ENCODE measurements at regions not wholly inside any gene's neighbourhood (a gene's known extent, or its start where the extent isn't known, plus 50 kb on each side); places are given as distances from the start of the nearest gene placed in this dataset.

- H4K20me1 ChIP-seq (ENCODE audit: insufficient read depth, low read length) = no peaks in the 10 kb centered on the region
- intact Hi-C loops (cut with micrococcal nuclease; ENCODE audit: unreplicated experiment) = no loop called here
- no peaks in the 10 kb centered on the region for H3K79me2 ChIP-seq (ENCODE audit: insufficient read depth, low read depth, low read length)
- TF ChIP-seq EZH2phosphoT487 (IDR thresholded peaks at IDR 0.05; ENCODE audit: borderline replicate concordance, low read depth, low read length) (no peak), CTCF (conservative IDR thresholded peaks at IDR 0.05; ENCODE audit: low read length) (no peak)
- no peaks in the 10 kb centered on the region for H3K9me3 ChIP-seq (ENCODE audit: low read length)
- peak; percentile 76 for DNase-seq (ENCODE audit: low spot score)
- H3K27ac ChIP-seq (ENCODE audit: low read depth, low read length, poor library complexity, severe bottlenecking) = peak overlapping the region; percentile 50
- H3K9me2 ChIP-seq (ENCODE audit: insufficient read depth, low read length) = no peaks in the 10 kb centered on the region
- H3K36me3 ChIP-seq (ENCODE audit: insufficient read depth, low read length) = no peaks in the 10 kb centered on the region
- peak overlapping the region; percentile 65 for H3K4me2 ChIP-seq (ENCODE audit: low read length)
- BruUV-seq (replicated peaks) = no TSS peak
- peak overlapping the region; percentile 28 for H3K4me3 ChIP-seq (ENCODE audit: low read depth, low read length, poor library complexity, severe bottlenecking)
- POLR2A ChIA-PET = interaction anchor here (0.6 kb wide), 1 partner anchor 165 kb away, joined by 7 read pairs; no protein-coding TSS in a partner anchor
- CTCF ChIA-PET (ENCODE audit: unreplicated experiment) = no interaction called here
- H2AFZ ChIP-seq (ENCODE audit: low read length) = peak overlapping the region; percentile 94
- peaks cover 23% of the 10 kb centered on the region for H3K4me1 ChIP-seq (ENCODE audit: insufficient read depth, low read length, poor library complexity, severe bottlenecking)
Observed at GRCh38 chrX:54695816-54696487, 102.1 kb downstream of the ITIH6 start.
